Neural progenitor cell (in vitro differentiated cells): ENCODE measurements at regions not wholly inside any gene's neighbourhood (a gene's known extent, or its start where the extent isn't known, plus 50 kb on each side); places are given as distances from the start of the nearest gene placed in this dataset.

ENCODE experiments used
- DNase-seq: peaks from one replicate; pipeline ENCODE4 v3.0.0-alpha.2; 2016; ENCODE audit warnings: low spot score
- H2AFZ ChIP-seq: fragments of 200-600 bp; sonication (generic); replicated peaks from 2 replicates; pipeline ENCODE4 v1.6.1; 2016; ENCODE audit warnings: antibody characterized with exemption
- H3F3A ChIP-seq: fragments of 200-600 bp; sonication (generic); 2 replicates; pipeline ENCODE4 v1.6.1; 2016; ENCODE audit warnings: antibody characterized with exemption, low read depth
- H3K27ac ChIP-seq: fragments of 200-600 bp; sonication (generic); 2 replicates; pipeline ENCODE4 v1.5.1; 2016; ENCODE audit warnings: mild to moderate bottlenecking
- H3K27me3 ChIP-seq: fragments of 200-600 bp; sonication (generic); 2 replicates; pipeline ENCODE4 v1.6.1; 2016; ENCODE audit warnings: mild to moderate bottlenecking, moderate library complexity
- H3K36me3 ChIP-seq: fragments of 200-600 bp; sonication (generic); 2 replicates; pipeline ENCODE4 v1.5.1; 2016
- H3K4me1 ChIP-seq: fragments of 200-600 bp; sonication (generic); 2 replicates; pipeline ENCODE4 v1.6.1; 2016; ENCODE audit warnings: mixed run types
- H3K4me2 ChIP-seq: fragments of 200-600 bp; sonication (generic); 2 replicates; pipeline ENCODE4 v1.6.1; 2016
- H3K4me3 ChIP-seq: fragments of 200-600 bp; sonication (generic); 2 replicates; pipeline ENCODE4 v1.5.1; 2016
- H3K79me2 ChIP-seq: fragments of 200-600 bp; sonication (generic); 2 replicates; pipeline ENCODE4 v1.6.1; 2016; ENCODE audit warnings: low read depth
- H3K9ac ChIP-seq: fragments of 200-600 bp; sonication (generic); 2 replicates; pipeline ENCODE4 v1.6.1; 2016
- H3K9me3 ChIP-seq: fragments of 200-600 bp; sonication (generic); 2 replicates; pipeline ENCODE4 v1.5.1; 2016; ENCODE audit warnings: low read depth
- H4K20me1 ChIP-seq: fragments of 200-600 bp; sonication (generic); 2 replicates; pipeline ENCODE4 v1.6.1; 2016; ENCODE audit warnings: low read depth
- H3K27ac Mint-ChIP-seq: 3 replicates; pipeline ENCODE4 v1.8.0; 2021; ENCODE audit warnings: mixed read lengths
- H3K27me3 Mint-ChIP-seq: 2 replicates; pipeline ENCODE4 v1.8.0; 2022; ENCODE audit warnings: low read depth, mild to moderate bottlenecking, inconsistent platforms, moderate library complexity, mixed read lengths; ENCODE audit not compliant: insufficient read depth
- H3K36me3 Mint-ChIP-seq: 3 replicates; pipeline ENCODE4 v1.8.0; 2021; ENCODE audit warnings: mixed read lengths
- H3K4me1 Mint-ChIP-seq: 3 replicates; pipeline ENCODE4 v1.8.0; 2021; ENCODE audit warnings: mixed read lengths
- H3K4me3 Mint-ChIP-seq: 3 replicates; pipeline ENCODE4 v1.8.0; 2021; ENCODE audit warnings: mild to moderate bottlenecking, moderate library complexity, mixed read lengths
- H3K9me3 Mint-ChIP-seq: 3 replicates; pipeline ENCODE4 v1.8.0; 2020; ENCODE audit warnings: mixed read lengths
- CTCF ChIP-seq: fragments of 200-600 bp; sonication (generic); IDR thresholded peaks from 2 replicates; pipeline ENCODE4 v1.5.1; 2017; ENCODE audit warnings: antibody characterized with exemption, mild to moderate bottlenecking
- EZH2 ChIP-seq: fragments of 200-600 bp; sonication (generic); IDR thresholded peaks from 2 replicates; pipeline ENCODE4 v1.6.1; 2017; ENCODE audit warnings: antibody characterized with exemption, mild to moderate bottlenecking, moderate library complexity
- EZH2phosphoT487 ChIP-seq: fragments of 200-600 bp; sonication (generic); IDR thresholded peaks from 2 replicates; pipeline ENCODE4 v1.6.1; 2017; ENCODE audit warnings: antibody characterized with exemption

- Histone ChIP-seq H3K27me3 (no peaks in the 10 kb centered on the region), H2AFZ (no peak overlapping the region), H3K27ac (no peak overlapping the region), H3K4me2 (no peak overlapping the region), H3K79me2 (no peaks in the 10 kb centered on the region), H4K20me1 (no peaks in the 10 kb centered on the region), H3K4me1 (no peaks in the 10 kb centered on the region), H3K9me3 (no peaks in the 10 kb centered on the region), H3K4me3 (no peak overlapping the region), H3K36me3 (no peaks in the 10 kb centered on the region), H3K9ac (no peak overlapping the region), H3F3A (no peaks in the 10 kb centered on the region)
- Mint-ChIP-seq H3K9me3 (peaks cover 13% of the 10 kb centered on the region), H3K27ac (no peak overlapping the region), H3K4me3 (no peak overlapping the region), H3K27me3 (no peaks in the 10 kb centered on the region), H3K4me1 (peaks cover 21% of the 10 kb centered on the region), H3K36me3 (no peaks in the 10 kb centered on the region)
- no peak for DNase-seq
- TF ChIP-seq CTCF, result no peak
Measured at GRCh38 chr14:53881161-53881871, 75.3 kb downstream of the BMP4 start.

GRCh38 chr14:53880761-53881160 is 75.9 kb downstream of the BMP4 start:
- Histone ChIP-seq H3F3A (no peaks in the 10 kb centered on the region), H3K9ac (no peak overlapping the region), H3K79me2 (no peaks in the 10 kb centered on the region), H3K27ac (no peak overlapping the region), H3K27me3 (no peaks in the 10 kb centered on the region), H3K4me2 (no peak overlapping the region), H3K36me3 (no peaks in the 10 kb centered on the region), H4K20me1 (no peaks in the 10 kb centered on the region), H2AFZ (no peak overlapping the region), H3K9me3 (no peaks in the 10 kb centered on the region), H3K4me3 (no peak overlapping the region), H3K4me1 (no peaks in the 10 kb centered on the region)
- peak overlapping the region; percentile 34 for H3K27ac Mint-ChIP-seq
- TF ChIP-seq EZH2 (no peak), EZH2phosphoT487 (no peak), CTCF (no peak)
- no peak for DNase-seq
- H3K4me1 Mint-ChIP-seq, result peaks cover 21% of the 10 kb centered on the region
- H3K4me3 Mint-ChIP-seq, result no peak overlapping the region
- no peaks in the 10 kb centered on the region for H3K27me3 Mint-ChIP-seq
- H3K9me3 Mint-ChIP-seq, result peaks cover 13% of the 10 kb centered on the region
- no peaks in the 10 kb centered on the region for H3K36me3 Mint-ChIP-seq

GRCh38 chr14:53879747-53880146 is 76.9 kb downstream of the BMP4 start:
- Mint-ChIP-seq H3K27me3 (no peaks in the 10 kb centered on the region), H3K27ac (no peak overlapping the region), H3K9me3 (peaks cover 14% of the 10 kb centered on the region), H3K36me3 (no peaks in the 10 kb centered on the region), H3K4me3 (no peak overlapping the region), H3K4me1 (peaks cover 21% of the 10 kb centered on the region)
- H4K20me1 ChIP-seq, result no peaks in the 10 kb centered on the region
- H3K9me3 ChIP-seq, result no peaks in the 10 kb centered on the region
- no peak overlapping the region for H3K9ac ChIP-seq
- TF ChIP-seq EZH2, result no peak
- TF ChIP-seq EZH2phosphoT487, result no peak
- TF ChIP-seq CTCF, result no peak
- H3K27me3 ChIP-seq, result no peaks in the 10 kb centered on the region
- no peaks in the 10 kb centered on the region for H3K4me1 ChIP-seq
- H3K36me3 ChIP-seq, result no peaks in the 10 kb centered on the region
- H3K4me2 ChIP-seq, result no peak overlapping the region
- H3K27ac ChIP-seq, result no peak overlapping the region
- no peaks in the 10 kb centered on the region for H3F3A ChIP-seq
- DNase-seq, result no peak
- H3K4me3 ChIP-seq, result no peak overlapping the region
- no peaks in the 10 kb centered on the region for H3K79me2 ChIP-seq
- H2AFZ ChIP-seq, result no peak overlapping the region
